Stimulated activated CD8-positive, alpha-beta memory T cell treated with anti-CD3 and anti-CD28 coated beads, Interleukin-4, amount 100 ng/mL, for 1 hour (primary cell): ENCODE measurements at regions not wholly inside any gene's neighbourhood (a gene's known extent, or its start where the extent isn't known, plus 50 kb on each side); places are given as distances from the start of the nearest gene placed in this dataset.

Experiments
- DNase-seq, 2 donors: peaks; one replicate each; pipeline ENCODE4 v3.0.0-alpha.2; 2020; ENCODE audit warnings: low read depth in 2 of 2, low spot score in 1 of 2

DNA sequence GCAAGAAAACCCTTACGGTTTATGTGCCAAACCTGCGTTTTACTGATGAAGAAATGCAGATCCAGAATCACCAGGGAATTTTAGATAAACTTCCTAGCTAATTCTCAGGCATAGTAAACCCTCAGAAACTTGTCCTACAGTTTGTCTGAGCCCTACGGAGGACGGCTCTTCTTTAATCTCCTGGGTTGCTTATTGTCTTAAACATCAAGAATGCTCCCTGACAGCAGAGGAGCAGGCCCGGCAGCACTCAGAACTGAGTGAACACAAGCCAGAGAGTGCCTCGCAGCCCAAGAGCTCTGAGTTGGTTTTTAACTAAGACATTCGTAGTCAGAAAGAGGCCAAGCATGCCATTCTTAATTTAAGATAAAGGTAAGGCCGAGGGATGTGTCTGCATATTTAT lies 114.7 kb upstream of the ERCC6L2 start:
- no peak for DNase-seq

DNA sequence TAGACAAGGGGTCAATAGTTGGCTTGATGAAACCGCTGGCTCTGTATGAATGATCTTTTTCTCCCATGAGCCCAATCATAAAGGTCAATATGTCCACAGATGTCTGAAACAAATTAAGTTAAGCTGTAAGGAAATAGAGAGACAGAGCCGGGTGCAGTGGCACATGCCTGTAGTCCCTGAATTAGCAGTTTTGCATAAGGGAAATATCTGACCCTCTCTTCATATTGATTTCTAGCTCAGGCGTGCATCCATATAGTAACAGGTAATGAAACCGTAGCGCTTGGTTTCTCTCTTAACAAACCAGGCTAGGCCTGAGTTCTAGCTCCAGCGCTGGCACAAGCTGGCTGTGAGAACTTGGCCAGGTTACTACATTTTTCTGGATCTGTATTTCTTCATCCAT lies 118.1 kb upstream of the ERCC6L2 start:
- DNase-seq = no peak

DNA sequence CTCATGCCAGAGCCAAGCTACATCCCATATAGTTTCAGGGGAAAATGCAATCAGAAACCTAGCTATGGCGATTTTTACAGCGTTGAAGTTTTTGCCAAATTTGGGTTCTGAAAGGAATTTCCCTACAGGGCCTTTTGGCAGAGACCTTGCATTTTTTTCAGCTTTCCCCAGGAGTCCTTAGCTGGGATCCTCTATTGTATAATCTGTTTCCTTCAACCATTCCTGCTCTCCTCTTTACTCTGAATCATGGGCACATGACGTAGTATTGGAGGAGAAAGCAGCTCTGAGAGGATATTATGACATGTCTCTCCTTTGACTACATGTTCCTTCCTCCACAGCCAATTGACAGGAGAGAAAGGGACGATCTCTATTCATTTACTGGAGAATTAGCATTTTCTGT lies 118.5 kb upstream of the ERCC6L2 start:
- DNase-seq = no peak

DNA sequence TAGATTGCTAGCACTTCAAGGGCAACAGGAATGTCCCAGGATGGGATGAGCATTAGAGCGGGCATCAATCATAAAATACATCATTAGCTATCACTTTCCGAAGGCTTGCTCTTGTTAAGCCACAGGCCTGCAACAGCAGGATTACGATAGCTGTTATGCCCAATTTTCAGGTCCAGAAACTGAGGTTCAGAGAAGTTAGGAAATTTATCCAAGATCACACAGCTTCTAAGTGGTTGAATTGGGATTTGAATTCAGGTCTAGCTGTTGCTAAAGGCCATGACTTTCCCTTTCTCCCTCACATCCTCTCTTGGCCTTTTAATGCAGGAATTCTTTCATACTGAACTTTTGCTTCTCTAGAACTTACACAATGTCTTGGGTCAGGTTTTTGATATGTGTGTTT lies 119.4 kb upstream of the ERCC6L2 start:
- no peak for DNase-seq

DNA sequence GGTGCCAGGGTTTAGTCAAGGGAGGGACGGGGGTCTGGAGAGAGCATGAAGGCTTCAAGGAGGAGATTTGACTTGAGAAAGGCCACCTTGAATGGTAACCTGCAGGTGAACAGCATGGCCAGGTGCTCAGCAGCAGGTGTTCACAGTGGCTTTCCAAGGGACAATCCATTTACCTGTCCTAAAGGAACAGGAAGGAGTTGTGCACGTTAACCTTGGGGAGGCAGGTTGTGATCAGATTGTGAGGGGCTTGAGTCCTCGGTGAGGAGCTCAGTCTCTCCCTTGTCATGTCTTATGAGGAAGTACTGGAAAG lies 120.1 kb upstream of the ERCC6L2 start:
- DNase-seq = no peak

DNA sequence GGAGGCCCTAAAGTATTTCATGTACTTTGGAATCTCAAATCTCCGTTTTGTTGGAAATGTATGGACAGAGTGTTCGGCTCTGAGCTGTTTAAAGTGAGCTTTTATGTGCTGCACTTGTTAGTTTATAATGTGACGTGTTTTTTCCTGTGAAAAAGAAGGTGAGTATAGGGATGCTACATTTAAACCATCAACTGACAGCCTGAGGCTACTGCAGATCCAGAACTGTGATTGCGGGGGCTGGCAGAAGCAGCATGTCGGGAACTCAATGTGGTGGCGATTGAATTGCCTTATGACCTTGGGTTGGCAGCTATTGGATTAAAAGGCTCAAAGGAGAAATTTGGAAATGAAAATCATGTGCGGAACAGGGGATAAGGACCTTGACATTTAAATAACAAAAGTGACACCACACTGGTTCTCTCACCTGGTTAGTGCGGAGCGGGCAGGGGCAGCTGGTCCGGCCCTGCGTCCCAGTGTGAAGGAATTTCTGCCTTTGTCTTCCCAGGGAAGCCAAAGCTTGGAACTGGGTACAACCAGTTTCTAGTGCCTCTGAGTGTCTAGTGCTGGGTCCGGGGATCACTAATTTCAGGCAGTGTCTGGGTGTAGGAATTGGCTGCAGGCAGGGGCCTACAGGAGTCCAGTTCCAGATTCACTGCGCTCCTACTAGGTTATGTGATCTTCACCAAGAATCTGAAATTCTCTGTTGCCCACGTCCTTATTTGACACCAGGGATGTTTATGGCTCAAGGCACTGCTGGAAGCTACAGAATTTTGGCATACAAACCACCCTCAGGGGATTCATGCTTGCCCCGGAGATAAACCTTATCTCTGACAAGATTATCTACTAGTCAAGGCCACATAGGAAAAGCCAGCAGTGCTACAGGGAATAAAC lies 120.7 kb upstream of the ERCC6L2 start:
- DNase-seq = no peak

DNA sequence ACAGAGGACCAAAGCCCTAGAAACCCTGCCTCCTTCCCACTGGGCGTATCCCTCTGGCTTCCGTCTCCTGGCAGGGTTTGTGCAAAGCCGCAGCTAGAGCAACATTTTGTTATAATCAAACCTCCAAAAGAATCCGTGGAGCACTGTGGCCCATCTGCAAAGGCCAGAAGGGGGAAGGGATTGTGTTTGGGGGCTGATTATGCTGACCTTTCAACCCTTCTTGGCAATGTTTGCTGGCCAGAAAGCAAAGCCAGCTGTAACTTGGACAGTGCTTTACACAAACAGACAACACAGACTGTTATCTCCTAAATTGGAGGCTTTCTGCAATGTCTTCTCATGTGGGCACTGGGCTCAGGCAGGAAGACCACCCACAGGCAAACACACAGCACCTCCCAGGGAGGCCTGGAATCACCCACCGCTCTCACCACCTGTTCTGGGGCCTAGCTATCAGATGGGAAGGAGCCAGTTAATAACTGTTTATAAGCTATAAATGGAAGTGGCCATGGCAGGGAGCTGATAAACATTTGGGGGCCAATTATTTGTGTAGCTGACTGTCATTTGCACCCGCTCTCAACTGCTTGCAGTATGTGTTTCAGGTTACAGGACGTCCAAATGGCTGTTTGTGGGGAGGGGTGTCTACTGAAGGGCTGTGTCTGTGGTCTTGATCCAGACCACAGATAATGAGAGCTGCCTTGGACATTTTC lies 121.6 kb upstream of the ERCC6L2 start:
- DNase-seq = no peak

DNA sequence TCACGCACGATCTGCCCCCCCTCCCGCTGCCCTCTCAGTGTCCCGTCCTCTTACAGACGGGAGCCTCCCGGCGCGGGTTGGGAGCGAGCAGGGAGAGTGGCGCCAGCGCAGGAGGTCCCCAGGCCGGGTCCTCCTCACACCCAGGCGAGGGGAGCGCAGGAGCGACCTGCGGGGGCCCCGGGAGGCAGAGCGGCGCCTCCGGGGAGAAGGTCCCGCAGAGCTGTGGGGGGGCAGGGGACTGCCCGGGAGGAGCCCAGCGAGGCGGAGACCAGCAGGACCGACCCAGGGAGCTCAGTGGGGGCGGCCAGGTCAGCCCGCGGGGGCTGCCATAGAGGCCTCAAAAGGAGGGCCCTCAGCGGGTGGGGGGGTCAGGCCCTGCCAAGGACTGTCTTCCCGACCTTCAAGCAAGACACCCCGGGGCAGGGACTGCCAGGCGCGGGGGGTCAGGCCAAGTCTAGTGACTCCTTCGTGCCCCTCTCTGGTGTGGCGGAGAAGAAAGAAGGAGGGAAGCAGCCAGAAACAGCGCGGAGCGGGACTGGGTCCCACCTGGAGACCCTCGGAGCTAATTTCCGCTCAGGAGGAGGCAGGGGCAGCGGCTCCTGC lies 123.3 kb upstream of the ERCC6L2 start:
- no peak for DNase-seq

DNA sequence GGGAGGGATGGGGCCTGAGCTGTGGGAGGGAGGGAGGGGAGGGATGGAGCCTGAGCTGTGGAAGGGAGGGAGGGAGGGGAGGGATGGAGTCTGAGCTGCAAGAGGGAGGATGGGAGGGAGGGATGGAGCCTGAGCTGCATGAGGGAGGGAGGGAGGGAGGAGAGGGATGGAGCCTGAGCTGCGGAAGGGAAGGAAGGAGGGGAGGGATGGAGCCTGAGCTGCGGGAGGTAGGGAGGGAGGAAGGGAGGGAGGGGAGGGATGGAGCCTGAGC lies 124.0 kb upstream of the ERCC6L2 start:
- DNase-seq = no peak

DNA sequence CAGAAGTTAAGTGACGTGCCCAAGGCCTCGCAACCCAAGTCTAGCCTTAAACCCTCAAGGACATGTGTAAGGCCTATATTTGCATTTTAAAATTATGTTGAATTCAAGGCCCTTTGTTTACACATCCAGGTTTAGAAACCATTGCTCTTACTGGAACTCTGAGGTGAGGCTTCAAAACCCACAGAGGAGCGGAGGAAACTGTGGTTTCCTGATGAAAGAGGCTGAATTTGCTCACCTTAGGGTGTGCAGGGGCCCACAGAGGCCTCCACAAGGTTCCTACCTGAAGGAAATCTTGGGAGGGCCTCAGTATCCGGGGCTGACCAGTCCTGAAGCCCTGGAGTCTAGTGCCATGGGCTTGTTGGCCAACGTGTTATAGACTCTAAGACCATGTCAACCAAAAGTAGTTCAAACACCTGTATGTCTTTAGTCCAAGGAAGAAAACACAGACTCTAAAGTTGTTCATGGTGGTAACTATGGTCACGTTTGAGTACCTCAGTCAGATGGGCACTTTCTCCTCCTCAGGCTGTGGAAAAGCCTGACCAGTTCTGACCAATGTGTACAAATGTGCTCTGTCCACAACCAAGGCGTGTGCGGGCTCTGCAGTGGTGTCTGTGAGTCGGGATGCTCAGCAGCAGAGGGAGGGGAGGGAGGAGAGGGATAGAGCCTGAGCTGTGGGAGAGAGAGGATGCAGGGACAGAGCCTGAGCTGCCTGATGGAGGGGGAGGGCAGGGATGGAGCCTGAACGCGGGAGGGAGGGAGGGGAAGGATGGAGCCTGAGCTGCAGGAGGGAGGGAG lies 124.6 kb upstream of the ERCC6L2 start:
- DNase-seq = no peak

DNA sequence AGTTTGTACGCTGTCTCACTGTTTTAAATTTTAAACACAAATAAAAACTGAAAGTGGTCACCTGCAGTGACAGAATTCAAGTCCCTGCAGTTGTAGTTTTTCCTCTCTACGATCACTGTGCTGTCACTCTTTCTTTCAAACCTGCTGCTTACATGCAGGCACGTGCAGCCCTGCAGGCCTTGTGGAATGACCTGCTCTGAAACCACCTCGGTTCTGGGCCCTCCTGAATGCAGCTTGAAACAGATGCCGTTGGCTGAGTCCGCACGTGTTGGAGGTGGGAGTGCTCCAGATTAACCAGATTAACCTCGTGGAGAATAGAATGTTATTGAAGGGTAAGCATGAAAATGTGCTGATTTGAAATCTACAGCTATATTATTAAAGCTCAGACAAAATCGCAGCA lies 126.0 kb upstream of the ERCC6L2 start:
- no peak for DNase-seq

DNA sequence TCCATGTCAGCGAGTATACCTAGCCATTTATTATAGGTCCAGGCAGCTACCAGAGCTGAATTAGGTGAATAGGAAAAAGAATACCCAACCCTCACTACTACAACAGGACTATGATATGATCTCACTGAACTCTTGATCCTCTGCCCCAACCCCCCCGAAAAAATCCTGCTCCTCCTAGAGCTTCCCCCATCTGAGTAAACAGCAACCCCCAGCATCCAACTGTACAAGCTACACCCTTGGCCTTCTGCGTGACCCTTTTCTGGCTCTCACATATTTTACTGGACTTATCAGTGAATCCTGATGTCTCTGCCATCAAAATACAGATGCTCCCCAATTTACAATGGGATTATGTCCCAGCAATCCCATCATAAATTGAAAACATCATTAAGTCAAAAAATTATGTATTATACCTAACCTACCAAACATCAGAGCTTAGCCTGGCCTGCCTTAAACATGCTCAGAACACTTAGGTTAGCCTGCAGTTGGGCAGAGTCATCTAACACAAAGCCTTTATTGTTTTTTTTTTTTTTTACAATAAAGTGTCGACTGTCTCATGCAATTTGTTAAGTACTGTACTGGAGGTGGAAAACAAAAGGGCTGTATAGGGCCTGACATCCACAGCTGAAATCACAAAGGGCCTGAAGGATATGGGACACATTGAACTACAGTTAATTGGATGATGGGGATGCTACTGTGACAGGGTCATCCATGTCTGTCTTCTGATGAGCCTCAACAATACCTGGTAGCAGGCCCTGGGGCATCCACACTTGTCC lies 128.9 kb upstream of the ERCC6L2 start:
- no peak for DNase-seq

DNA sequence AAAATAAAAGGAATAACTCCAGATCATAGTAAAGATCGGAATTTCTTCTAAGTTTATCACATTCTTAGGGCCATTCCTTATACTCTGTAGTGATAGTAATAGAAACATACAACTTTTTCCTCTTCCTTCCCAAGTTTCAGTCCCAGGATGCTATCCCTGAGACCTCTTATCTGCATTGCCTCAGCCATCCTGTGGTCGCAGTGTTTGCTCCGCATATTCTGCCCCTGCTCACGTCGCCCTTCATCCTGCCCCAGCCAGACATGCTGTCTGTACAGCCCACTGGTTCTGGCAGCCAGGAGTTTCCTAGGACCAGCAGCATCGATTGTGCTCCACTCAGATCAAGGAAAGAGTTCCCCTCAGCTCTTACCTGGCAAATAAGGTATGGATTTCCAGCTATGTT lies 132.7 kb upstream of the ERCC6L2 start:
- DNase-seq = no peak

DNA sequence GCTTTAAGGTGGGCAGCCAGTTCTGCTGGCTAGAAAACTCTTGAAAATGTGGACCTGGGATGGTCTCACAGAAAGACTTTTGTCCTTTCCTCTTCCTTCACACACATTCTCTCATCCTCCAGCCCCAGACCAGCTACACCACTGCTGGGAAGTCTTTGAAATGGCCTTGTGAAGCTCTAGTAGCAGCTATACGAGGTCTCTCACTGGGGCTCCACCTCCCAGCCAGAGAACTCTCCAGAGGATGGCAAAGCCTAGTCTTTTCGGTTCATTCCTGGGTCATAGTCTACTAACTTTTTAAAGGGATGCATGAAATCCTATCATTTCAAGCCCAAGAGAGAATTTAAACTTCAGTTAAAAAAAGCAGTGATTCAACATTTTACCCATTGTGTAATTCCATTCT lies 133.9 kb upstream of the ERCC6L2 start:
- DNase-seq = no peak

DNA sequence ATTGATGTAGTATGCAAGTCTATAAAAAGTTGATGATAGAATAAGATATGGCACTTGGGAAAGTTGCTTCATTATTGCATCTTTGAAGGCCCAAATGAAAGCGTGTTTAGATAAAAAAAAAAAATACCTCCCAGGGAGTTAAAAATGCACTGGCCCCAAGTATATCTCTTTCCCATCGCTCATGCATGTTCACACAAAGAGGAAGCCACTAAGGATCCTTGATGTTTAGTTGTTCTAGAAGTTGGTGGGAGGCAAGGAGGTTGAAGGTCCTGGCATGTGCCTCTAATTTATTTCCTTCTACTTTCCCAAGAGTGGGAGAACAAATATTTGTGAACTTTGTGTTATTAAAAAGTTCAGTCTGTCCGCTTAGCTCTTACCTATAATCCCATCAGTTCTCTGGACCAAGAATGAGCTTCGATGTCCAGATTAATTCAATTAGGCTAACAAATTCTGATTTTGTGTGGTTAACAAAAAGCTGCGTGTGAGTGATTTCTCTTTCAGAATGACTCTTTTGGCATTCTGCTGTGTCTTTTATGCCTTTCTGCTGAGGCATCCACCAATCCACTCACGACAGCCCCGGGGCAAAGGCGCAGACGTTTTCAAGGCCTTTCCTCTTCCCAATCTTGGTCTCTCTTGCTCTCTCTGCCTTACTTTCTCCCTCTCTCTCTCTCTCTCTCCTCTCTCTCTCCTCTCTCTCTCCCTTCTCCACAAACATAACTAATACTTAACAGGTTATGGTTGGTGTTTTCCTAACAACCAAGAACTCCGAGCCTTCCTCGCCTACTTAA lies 135.1 kb upstream of the ERCC6L2 start:
- no peak for DNase-seq

DNA sequence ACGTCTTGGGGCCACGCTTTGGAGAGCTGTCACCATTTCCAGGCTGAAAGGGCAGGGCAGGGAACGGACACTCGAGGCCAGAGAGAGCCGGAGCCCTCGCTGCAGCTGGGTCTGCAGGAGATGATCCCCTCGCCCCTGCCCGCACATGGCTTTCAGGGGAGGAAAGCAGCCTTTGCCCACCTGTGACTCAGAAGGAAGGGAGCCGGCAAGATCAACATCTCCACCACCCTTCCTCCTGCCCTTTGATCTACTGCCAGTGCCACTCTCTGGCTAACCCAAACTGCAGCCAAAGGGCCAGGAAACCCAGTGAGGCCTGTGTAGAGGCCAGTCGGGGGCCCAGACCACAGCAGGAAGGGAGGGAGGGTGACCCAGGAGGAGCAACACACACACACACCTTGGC lies 137.1 kb upstream of the ERCC6L2 start:
- no peak for DNase-seq

DNA sequence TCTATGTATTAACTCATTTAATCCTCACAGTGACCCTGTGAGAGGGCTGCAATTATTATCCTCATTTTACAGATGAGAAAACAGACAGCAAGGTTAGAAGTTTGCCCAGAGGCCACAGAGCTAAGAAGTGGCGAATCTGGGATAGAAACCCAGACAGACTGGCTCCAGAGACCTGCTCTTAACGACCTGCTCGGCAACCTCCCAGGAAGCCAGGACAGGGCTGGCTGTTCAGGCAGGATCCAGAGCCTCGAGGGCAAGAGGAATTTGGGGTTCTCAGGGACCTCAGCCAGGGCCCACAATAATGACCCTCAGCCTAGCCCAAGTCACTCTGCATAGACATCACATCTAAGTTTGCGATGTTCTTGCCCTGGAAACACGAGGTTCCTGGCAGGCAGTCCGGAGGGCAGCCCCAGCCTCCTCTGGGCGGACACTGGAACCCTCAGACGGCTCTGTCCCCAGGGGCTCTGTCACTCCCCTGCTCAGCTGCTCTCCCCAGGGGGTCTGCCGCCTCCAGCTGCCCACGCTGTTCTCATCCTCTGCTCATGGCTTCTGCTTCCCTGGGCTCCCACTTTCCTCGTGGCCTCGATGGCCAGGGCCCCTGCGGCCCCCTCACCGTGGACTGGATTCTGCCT lies 138.5 kb upstream of the ERCC6L2 start:
- DNase-seq = no peak

DNA sequence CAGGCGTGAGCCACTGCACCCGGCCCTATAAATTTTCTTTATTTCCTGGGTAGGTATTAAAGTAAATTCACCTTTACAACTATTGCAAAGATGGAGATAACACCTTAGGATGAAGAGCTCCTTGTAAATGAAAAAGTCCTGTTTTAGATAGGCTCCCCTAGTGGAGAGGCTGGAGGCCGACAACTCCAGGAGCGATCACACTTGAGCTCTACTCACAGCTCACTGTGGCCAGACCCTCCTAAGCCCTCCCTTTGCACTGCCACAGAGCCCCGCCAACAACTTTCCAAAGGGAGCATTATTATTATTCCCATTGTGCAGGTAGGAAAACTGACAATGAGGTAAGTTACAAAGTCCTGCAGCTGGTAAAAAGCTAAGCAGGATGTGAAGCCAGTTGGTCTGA lies 139.1 kb upstream of the ERCC6L2 start:
- no peak for DNase-seq

DNA sequence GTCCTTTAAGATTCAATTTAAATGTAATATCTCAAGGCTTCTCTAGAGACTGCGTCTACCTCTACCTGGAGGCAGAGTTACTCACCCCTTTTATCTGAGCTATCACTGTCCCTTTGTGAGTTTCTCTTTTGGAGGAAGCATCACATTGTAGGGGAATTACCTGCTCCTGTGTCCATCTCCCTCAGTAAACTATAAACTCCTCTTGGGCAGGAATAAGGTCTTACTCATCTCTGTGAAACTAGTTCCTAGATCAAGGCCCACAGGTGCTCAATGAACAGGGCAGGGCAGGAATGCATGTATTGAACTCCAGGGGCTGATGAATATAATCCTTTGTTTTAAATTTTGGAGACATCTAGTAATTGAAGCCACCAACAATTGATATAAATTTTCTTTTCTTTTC lies 139.8 kb upstream of the ERCC6L2 start:
- no peak for DNase-seq
